ENCODE measurements at regions not wholly inside any gene's neighbourhood (a gene's known extent, or its start where the extent isn't known, plus 50 kb on each side); places are given as distances from the start of the nearest gene placed in this dataset.

- DNase-seq, result peak in 1 of 51 donors; percentile 15
Measured at GRCh38 chr5:32504329-32504988, 59.9 kb upstream of the ZFR start.

GRCh38 chr5:32503261-32503660 is 58.7 kb upstream of the ZFR start:
- no peak for DNase-seq

- no peak for DNase-seq
Measured at GRCh38 chr5:32501071-32502002, 56.8 kb upstream of the ZFR start.

- no peak for DNase-seq
Measured at GRCh38 chr5:32500181-32500580, 55.6 kb upstream of the ZFR start.

- DNase-seq, result no peak
Measured at GRCh38 chr5:32499261-32499660, 54.7 kb upstream of the ZFR start.

- no peak for DNase-seq
Measured at GRCh38 chr5:32498484-32498883, 53.9 kb upstream of the ZFR start.

GRCh38 chr5:32496104-32496503 is 51.6 kb upstream of the ZFR start:
- no peak for DNase-seq

GRCh38 chr5:32494827-32495226 is 50.3 kb upstream of the ZFR start:
- DNase-seq, result no peak
